SJCRH30 (cell line): ENCODE measurements at regions not wholly inside any gene's neighbourhood (a gene's known extent, or its start where the extent isn't known, plus 50 kb on each side); places are given as distances from the start of the nearest gene placed in this dataset.

ENCODE experiments used
- DNase-seq, 2 experiments: peaks; one replicate each; pipeline ENCODE4 v3.0.0-alpha.2; 2015 to 2020
- H3K27ac ChIP-seq: fragments of 250-450 bp; sonication (Bioruptor Pico); 2 replicates; pipeline ENCODE4 v1.5.1; 2020; ENCODE audit warnings: mild to moderate bottlenecking, moderate library complexity
- H3K27me3 ChIP-seq: fragments of 250-450 bp; sonication (Bioruptor Pico); 2 replicates; pipeline ENCODE4 v1.5.1; 2020; ENCODE audit warnings: mild to moderate bottlenecking, moderate library complexity
- H3K36me3 ChIP-seq: fragments of 250-450 bp; sonication (Bioruptor Pico); 2 replicates; pipeline ENCODE4 v1.5.1; 2020; ENCODE audit warnings: mild to moderate bottlenecking, moderate library complexity
- H3K4me1 ChIP-seq: fragments of 250-450 bp; sonication (Bioruptor Pico); 2 replicates; pipeline ENCODE4 v1.5.1; 2020; ENCODE audit warnings: mild to moderate bottlenecking, moderate library complexity
- H3K4me3 ChIP-seq: fragments of 250-450 bp; sonication (Bioruptor Pico); 2 replicates; pipeline ENCODE4 v1.5.1; 2020; ENCODE audit warnings: mild to moderate bottlenecking, moderate library complexity
- H3K9me3 ChIP-seq: fragments of 250-450 bp; sonication (Bioruptor Pico); replicated peaks from 2 replicates; pipeline ENCODE4 v1.5.1; 2020; ENCODE audit warnings: mild to moderate bottlenecking, moderate library complexity

DNA sequence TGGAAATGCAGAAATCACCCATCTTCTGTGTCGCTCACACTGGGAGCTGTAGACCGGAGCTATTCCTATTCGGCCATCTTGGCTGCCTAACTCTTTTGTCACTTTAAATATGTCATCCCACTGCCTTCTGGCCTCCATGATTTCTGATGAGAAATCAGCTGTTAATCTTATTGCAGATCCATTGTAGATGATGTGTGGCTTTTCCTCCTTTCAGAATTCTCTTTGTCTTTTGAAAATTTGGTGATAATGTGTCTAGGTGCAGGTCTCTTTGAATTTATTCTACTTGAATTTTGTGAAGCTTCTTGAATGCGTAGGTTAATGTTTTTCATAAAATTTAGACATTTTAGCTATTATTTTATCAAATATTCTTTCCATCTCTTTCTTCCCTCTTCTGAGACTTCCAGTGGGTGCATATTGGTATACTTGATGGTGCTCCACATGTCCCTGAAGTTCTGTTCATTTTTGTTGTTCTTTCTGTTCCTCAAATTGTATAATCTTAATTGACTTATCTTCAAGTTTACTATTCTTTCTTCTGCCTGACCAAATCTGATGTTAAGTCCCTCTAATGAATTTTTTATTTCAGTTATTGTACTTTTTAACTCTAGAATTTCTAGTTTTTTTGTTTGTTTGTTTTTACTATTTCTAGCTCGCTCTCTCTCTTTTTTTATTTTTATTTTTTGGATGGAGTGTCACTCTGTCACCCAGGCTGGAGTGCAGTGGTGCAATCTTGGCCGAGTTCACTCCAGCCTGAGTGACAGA lies 90.8 kb upstream of the DLX2 start:
- no peak for DNase-seq
- Histone ChIP-seq H3K27me3 (no peaks in the 10 kb centered on the region), H3K4me1 (peaks cover 8% of the 10 kb centered on the region; the same call in 1 of the 2 replicates), H3K27ac (no peak overlapping the region), H3K9me3 (peaks cover 9% of the 10 kb centered on the region; the same call in 1 of the 2 replicates), H3K4me3 (no peak overlapping the region), H3K36me3 (no peaks in the 10 kb centered on the region)

DNA sequence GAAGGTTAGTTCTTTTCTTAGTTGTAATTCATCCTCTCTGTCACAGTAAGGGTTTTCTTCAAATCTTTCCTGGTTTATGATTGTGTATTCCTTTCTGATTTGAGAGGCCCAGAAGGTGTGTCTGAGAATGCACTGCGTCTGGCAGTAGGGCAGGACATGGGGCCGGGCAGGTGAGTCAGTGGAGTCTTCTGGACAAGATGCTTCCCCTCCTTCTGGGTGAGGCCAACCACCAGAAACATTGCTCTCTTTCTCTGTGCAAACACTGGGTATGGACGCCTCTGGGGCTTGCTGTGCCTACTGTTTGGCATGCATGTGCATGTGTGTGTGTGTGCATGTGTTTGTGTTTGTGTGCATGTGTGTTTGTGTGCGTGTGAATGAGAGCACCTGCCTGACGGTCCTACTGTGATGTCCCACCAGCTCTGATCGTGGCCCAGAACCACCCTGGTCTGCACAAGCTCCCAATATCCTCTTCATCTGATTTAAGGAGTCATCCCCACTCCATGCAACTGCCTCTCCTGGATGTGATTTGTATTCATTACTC lies 93.2 kb upstream of the DLX2 start:
- Histone ChIP-seq H3K4me1 (peaks cover 8% of the 10 kb centered on the region; the same call in 1 of the 2 replicates), H3K27ac (no peak overlapping the region), H3K9me3 (peaks cover 19% of the 10 kb centered on the region), H3K27me3 (no peaks in the 10 kb centered on the region), H3K36me3 (no peaks in the 10 kb centered on the region), H3K4me3 (no peak overlapping the region)
- DNase-seq: no peak

DNA sequence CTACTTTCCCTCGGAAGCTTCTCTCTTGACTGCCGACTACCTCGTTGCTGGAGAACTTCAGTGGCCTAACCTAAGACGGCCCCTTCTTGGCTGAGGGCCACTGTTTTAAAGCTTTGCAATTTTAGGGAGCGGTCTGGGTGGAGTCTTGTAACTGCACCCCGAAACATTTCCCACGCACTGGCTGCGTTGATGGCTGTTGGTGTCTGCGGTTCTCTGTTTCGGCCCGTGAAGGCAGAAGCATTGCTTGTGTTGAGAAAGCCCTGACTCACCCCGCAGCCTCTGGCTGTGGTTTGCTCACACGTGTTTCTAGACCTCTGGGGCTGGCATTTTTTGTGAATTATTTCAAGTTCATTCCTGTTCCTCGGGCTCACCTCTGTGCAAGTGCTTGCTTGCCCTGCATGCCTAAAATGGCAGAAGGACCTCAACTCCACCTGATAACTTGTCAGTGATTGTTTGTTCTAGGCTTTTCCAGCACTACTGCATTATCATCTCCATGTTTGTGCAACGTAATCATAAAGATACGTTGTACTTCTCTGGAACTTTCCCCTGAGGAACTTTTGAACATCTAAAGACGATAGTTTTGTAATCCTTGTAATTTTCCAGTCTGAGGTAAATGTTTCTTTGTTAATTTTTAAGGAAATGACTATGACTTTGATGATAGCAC lies 94.2 kb upstream of the DLX2 start:
- Histone ChIP-seq H3K27ac (no peak overlapping the region), H3K9me3 (peaks cover 19% of the 10 kb centered on the region), H3K4me1 (peaks cover 8% of the 10 kb centered on the region; the same call in 1 of the 2 replicates), H3K27me3 (no peaks in the 10 kb centered on the region), H3K4me3 (no peak overlapping the region), H3K36me3 (no peaks in the 10 kb centered on the region)
- peak in 1 of 2 experiments; percentile 19 for DNase-seq

DNA sequence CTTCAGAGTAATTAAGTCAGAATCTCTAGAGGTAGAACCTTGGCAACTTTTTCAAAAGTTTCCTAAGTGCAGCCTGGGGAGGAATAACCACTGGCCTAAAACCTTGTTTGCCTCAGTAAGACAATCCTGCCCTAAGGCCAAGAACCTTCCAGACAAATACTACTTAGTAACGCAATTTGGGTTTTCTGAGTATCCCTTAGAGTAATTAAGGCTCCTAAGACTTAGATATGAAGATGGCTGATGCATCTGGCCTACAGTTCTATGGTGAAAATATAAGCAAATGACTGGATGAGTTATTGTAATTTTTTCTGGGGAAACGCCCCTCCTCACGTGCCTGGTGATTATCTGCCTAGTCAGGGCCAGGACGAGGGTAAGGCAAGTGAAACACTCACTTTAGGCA lies 95.7 kb upstream of the DLX2 start:
- H3K9me3 ChIP-seq: peaks cover 18% of the 10 kb centered on the region
- H3K4me1 ChIP-seq: peaks cover 8% of the 10 kb centered on the region; the same call in 1 of the 2 replicates
- no peak for DNase-seq
- H3K4me3 ChIP-seq: no peak overlapping the region
- H3K36me3 ChIP-seq: no peaks in the 10 kb centered on the region
- H3K27me3 ChIP-seq: no peaks in the 10 kb centered on the region
- H3K27ac ChIP-seq: no peak overlapping the region

DNA sequence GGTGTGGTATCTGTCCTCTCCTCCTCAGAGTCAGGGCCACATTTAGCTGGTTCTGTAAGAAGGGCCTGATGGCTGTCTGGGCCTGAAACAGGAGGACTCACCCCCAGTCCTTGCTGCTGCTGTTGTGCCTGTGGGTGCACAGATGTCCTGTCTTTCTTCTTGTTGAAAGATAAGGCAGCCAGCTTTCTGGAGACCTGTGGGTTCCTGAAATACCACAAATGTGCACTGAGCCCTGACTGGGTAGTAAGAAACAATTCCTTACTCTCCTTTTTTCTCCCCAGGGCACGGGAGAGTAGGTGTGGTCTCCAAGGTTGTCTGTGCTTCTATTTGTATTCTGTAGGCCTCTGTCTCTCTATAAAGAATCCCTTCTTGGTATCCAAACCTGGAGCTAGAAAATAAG lies 96.2 kb upstream of the DLX2 start:
- Histone ChIP-seq H3K27me3 (no peaks in the 10 kb centered on the region), H3K27ac (no peak overlapping the region), H3K36me3 (no peaks in the 10 kb centered on the region), H3K4me3 (no peak overlapping the region), H3K9me3 (peaks cover 12% of the 10 kb centered on the region), H3K4me1 (peaks cover 8% of the 10 kb centered on the region; the same call in 1 of the 2 replicates)
- DNase-seq: no peak

DNA sequence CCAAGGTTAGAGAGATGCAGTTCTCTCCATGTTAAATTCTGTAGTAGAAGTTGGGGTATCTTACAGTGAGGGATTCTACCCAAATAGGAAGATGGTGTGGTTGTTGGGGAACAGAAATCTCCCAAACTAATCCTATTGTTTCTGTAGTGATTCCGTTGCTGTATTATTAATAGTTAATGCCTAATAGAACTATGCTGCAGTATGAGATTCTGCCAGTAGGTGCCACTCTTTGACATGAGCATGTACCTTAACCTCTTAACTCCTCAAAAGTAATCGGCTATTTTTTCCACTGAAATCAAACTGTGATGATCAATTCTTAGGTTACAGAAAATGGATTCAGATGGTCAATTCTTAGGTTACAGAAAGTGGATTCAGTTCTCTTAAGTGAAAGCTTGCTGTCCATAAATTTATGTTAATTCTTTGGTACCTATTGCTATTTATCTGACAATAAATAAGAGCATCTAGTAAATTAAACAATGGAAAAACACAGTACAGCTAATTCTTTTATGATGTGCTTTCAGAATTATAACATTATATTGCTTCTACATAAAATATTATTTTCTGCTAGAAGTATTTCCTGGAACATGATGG lies 97.9 kb upstream of the DLX2 start:
- Histone ChIP-seq H3K36me3 (no peaks in the 10 kb centered on the region), H3K4me3 (no peak overlapping the region), H3K9me3 (peaks cover 10% of the 10 kb centered on the region), H3K27me3 (no peaks in the 10 kb centered on the region), H3K27ac (no peak overlapping the region), H3K4me1 (peaks cover 8% of the 10 kb centered on the region; the same call in 1 of the 2 replicates)
- peak in 1 of 2 experiments; percentile 50 for DNase-seq

DNA sequence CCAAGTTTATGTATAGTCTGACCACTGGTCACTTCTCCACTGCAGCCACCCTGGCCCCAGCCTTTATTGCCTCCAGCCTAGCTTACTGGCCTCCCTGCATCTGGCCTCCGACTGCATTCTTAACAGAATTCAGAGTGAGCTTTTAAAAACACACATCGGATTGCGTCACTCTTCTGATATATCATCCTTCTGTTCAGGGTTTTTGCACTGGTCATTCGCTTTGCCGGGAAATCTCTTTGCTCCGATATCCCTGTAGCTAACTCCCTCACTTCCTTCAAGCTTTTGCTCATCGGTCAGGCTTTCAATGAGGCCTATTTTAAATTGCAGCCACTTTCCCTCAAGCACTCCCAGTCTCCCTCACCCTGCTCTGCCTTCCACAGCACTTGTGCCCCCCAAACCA lies 101.6 kb upstream of the DLX2 start:
- Histone ChIP-seq H3K4me1 (peaks cover 16% of the 10 kb centered on the region), H3K27ac (no peak overlapping the region), H3K27me3 (no peaks in the 10 kb centered on the region), H3K36me3 (no peaks in the 10 kb centered on the region), H3K9me3 (peaks cover 10% of the 10 kb centered on the region), H3K4me3 (no peak overlapping the region)
- DNase-seq: no peak

DNA sequence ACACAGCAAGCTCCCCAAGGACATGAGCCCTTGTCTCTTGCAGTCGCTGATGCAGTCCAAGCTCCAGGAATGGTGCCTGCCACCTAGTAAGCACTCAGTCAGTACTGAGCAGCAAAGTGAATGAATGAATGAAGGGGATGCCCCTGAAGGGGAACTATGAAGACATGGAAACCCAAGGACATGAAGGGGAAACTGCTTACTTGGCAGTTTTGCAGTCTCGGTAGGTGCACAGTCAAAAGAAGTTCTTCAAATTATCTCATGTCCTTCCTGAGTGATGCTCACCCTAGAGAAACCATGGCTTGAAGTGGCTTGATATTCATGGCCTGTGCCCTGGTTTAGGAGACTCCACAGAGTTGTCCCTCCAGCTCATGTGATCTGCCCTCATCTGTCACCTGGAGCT lies 102.1 kb upstream of the DLX2 start:
- DNase-seq: no peak
- H3K4me3 ChIP-seq: no peak overlapping the region
- H3K4me1 ChIP-seq: peaks cover 16% of the 10 kb centered on the region
- no peak overlapping the region for H3K27ac ChIP-seq
- H3K27me3 ChIP-seq: no peaks in the 10 kb centered on the region
- peaks cover 9% of the 10 kb centered on the region for H3K9me3 ChIP-seq
- no peaks in the 10 kb centered on the region for H3K36me3 ChIP-seq

DNA sequence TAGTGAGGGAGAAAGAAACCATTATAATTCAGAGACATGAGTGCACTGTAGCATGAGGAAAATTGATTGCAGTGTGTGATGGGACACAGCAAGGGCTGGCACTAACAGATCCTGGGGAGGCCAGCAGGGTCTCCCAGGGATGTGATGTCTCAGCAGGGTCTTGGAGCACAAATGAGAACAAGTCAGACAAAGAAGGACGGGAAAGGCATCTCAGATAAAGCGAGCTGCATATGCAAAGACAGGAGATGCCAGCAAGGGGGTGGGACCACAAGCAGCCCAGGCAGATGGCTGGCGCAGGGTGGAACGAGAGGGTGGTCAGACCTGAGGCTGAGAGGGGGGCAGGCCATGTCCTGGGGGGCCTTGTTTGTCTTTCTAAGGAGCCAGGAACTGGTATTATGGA lies 102.6 kb upstream of the DLX2 start:
- peaks cover 16% of the 10 kb centered on the region for H3K4me1 ChIP-seq
- no peak overlapping the region for H3K4me3 ChIP-seq
- peaks cover 4% of the 10 kb centered on the region for H3K9me3 ChIP-seq
- H3K27ac ChIP-seq: no peak overlapping the region
- DNase-seq: no peak
- H3K27me3 ChIP-seq: no peaks in the 10 kb centered on the region
- no peaks in the 10 kb centered on the region for H3K36me3 ChIP-seq

DNA sequence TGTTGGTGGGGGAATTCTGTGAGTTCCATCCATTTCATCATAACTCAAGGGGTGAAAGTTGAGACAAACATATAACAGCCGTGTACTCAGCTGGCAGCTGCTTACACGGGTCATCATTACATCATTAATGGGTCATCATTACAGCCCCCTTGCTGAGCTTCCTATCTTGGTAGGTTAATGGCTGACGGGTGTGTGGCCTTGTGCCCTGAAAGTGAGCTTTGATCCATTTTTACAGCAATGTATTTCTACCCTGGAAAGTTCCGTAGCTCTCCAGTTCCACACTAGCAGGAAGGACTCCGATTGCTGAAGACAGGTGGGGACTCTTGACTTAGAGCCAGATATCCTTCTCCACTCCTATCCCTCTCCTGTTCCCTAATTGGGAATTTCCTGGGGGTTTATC lies 105.2 kb upstream of the DLX2 start:
- H3K4me1 ChIP-seq: peaks cover 16% of the 10 kb centered on the region
- no peak overlapping the region for H3K4me3 ChIP-seq
- H3K27ac ChIP-seq: peak overlapping the region; percentile 65
- H3K27me3 ChIP-seq: no peaks in the 10 kb centered on the region
- H3K36me3 ChIP-seq: no peaks in the 10 kb centered on the region
- DNase-seq: peak; percentile 70 to 86
- H3K9me3 ChIP-seq: no peaks in the 10 kb centered on the region

DNA sequence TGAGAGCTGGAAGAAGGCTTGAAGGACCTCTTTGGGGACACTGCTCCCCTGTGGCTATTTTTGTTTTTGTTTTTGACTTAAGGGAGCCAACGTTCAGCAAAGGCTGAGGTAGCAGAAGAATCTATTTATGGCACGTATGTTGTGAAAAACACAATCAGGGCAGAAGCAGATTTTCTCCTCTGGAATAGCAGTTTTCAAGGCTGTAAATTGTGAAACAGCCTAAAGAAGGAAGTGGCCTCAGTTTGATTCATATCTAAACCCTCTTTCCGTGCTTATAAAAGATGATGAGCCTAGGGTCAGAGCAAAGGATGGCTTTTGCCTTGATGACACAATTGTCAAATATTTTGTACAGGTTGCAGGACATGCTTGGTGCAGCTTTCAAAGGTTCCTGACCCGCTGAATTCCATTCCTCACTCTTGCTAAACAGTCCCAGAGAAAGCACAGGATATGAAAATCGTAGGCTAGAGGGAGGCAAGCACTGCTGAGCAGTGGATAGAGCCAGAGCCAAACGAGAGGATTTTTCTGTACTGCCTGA lies 106.2 kb upstream of the DLX2 start:
- no peaks in the 10 kb centered on the region for H3K9me3 ChIP-seq
- peaks cover 16% of the 10 kb centered on the region for H3K4me1 ChIP-seq
- no peaks in the 10 kb centered on the region for H3K36me3 ChIP-seq
- no peak overlapping the region for H3K4me3 ChIP-seq
- H3K27ac ChIP-seq: no peak overlapping the region
- no peak for DNase-seq
- no peaks in the 10 kb centered on the region for H3K27me3 ChIP-seq

DNA sequence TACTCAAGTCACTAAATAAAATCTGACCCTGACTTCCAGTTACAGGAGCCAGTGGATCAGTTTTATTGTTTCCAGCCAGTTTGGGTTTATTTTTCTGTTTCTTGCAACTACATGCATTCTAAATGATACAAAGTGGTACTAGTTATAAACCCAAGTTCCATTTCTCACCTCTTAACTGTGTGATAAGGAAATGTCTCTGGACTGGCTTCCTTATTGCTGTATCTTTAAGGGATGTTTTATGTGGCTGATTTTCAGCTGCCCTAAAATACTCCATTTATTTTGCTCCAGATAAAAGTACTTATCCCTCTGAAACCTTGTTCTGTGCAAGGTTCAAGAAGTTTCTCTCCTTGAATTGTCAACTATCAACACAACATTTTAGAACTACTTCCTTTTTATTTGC lies 107.9 kb upstream of the DLX2 start:
- no peaks in the 10 kb centered on the region for H3K27me3 ChIP-seq
- peaks cover 16% of the 10 kb centered on the region for H3K4me1 ChIP-seq
- no peaks in the 10 kb centered on the region for H3K9me3 ChIP-seq
- no peak overlapping the region for H3K4me3 ChIP-seq
- H3K36me3 ChIP-seq: no peaks in the 10 kb centered on the region
- no peak overlapping the region for H3K27ac ChIP-seq
- no peak for DNase-seq

DNA sequence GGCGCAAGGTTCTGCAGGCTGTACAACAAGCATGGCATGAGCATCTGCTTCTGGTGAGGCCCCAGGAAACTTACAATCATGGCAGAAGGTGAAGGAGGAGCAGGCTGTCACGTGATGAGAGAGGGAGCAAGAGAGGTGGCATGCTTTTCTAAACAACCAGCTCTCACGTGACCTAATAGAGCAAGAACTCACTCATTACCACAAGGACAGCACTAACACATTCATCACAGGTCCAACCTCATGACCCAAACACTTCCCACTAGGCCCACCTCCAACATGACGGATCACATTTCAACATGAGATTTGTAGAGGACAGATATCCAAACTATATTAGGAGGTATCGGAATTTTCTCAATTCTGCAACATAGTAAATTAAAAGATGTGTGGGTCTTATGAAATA lies 108.8 kb upstream of the DLX2 start:
- no peak for DNase-seq

DNA sequence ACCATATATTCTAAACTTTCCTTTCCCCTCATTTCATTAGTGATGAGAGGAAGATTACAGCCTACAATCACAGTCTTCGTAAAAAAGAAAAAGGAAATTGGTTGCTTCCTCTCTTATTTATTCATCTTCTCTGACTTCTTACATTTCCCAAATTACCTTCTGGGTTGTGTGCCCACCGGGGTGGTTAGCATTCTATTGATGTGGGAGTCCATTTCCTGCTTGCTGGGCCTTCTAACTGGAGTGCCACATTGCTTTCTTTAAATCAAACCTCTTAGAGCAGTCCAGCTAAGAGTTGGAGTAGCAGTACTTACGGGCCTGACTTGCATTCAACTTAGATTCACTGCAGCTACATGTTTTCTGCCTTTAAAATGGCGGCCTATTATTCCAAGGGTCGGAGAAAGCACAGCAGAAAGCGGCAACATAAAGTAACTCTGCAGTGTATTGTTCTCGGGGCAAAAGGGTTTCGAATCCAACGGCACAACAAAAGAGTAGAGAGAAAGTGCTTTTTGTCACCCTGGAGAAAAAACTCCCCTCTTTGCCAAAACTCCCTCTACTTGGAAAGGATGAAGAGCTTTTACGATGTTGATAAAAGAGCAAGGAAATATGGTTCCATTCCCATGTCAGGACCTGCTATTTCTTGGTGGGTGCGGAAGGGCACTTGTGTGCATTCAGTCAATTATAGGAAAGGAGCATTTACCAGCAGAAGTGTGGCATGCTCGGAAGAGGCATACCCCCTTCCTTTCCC lies 110.6 kb upstream of the DLX2 start:
- DNase-seq: no peak
- Histone ChIP-seq H3K4me1 (peaks cover 4% of the 10 kb centered on the region), H3K36me3 (no peaks in the 10 kb centered on the region), H3K9me3 (no peaks in the 10 kb centered on the region), H3K27me3 (no peaks in the 10 kb centered on the region; the same call in 1 of the 2 replicates), H3K27ac (no peak overlapping the region), H3K4me3 (no peak overlapping the region)

More for the DNA sequence above, 108.8 kb upstream of the DLX2 start:
- Histone ChIP-seq H3K9me3 (no peaks in the 10 kb centered on the region), H3K4me1 (peaks cover 16% of the 10 kb centered on the region), H3K27me3 (no peaks in the 10 kb centered on the region; the same call in 1 of the 2 replicates), H3K36me3 (no peaks in the 10 kb centered on the region), H3K27ac (no peak overlapping the region), H3K4me3 (no peak overlapping the region)
